IMR-90 (cell line): ENCODE measurements at regions not wholly inside any gene's neighbourhood (a gene's known extent, or its start where the extent isn't known, plus 50 kb on each side); places are given as distances from the start of the nearest gene placed in this dataset.

Source experiments
- ATAC-seq: fragments of 200-7000 bp; cut with Tn5 transposase; 2 replicates; pipeline ENCODE4 v1.9.1; 2020; ENCODE audit warnings: low read depth, mild to moderate bottlenecking, moderate library complexity
- BruUV-seq: library from RNA; stranded (reverse); fragments of 400-500 nt; replicated peaks from 2 replicates; lab custom pipeline; 2021; lab: Mats Ljungman, UMichigan
- CTCF ChIA-PET: fragments of 300-600 bp; formaldehyde crosslinking; extraction: SDS; loops from one replicate; lab custom pipeline; 2021; ENCODE audit warnings: antibody characterized with exemption; lab: Yijun Ruan, JAX
- POLR2A ChIA-PET: fragments of 300-600 bp; sonication (Branson Sonifier 250); formaldehyde crosslinking; loops from one replicate; lab custom pipeline; 2022; ENCODE audit warnings: antibody characterized with exemption; ENCODE audit not compliant: unreplicated experiment; lab: Charles Lee
- DNase-seq: peaks from one replicate; pipeline ENCODE4 v3.0.0; 2013
- H2AFZ ChIP-seq: replicated peaks from 2 replicates; pipeline ENCODE3; 2013; ENCODE audit warnings: low read length, mild to moderate bottlenecking; ENCODE audit not compliant: poor library complexity
- H2AK5ac ChIP-seq: 2 replicates; pipeline ENCODE4 v1.6.1; 2013; ENCODE audit warnings: low read depth, low read length, inconsistent platforms
- H2AK9ac ChIP-seq: replicated peaks from 2 replicates; pipeline ENCODE3; 2013; ENCODE audit warnings: mild to moderate bottlenecking, low read depth, low read length, moderate library complexity; ENCODE audit not compliant: poor library complexity
- H2BK120ac ChIP-seq: 2 replicates; pipeline ENCODE4 v1.6.1; 2013; ENCODE audit warnings: low read depth, low read length, inconsistent platforms
- H2BK15ac ChIP-seq: 3 replicates; pipeline ENCODE4 v1.6.1; 2013; ENCODE audit warnings: low read depth, low read length, inconsistent platforms
- H2BK20ac ChIP-seq: 2 replicates; pipeline ENCODE4 v1.6.1; 2013; ENCODE audit warnings: low read depth, mild to moderate bottlenecking, inconsistent platforms, low read length, moderate library complexity
- H2BK5ac ChIP-seq: 2 replicates; pipeline ENCODE4 v1.6.1; 2013; ENCODE audit warnings: mild to moderate bottlenecking, low read depth, low read length, inconsistent platforms; ENCODE audit not compliant: poor library complexity, severe bottlenecking
- H3K14ac ChIP-seq: replicated peaks from 2 replicates; pipeline ENCODE4 v1.6.1; 2013; ENCODE audit warnings: low read depth, low read length, inconsistent platforms
- H3K18ac ChIP-seq: 2 replicates; pipeline ENCODE4 v1.6.1; 2013; ENCODE audit warnings: low read depth, low read length, control low read depth
- H3K23ac ChIP-seq: 2 replicates; pipeline ENCODE4 v1.6.1; 2013; ENCODE audit warnings: low read depth, low read length, inconsistent platforms
- H3K27ac ChIP-seq: 2 replicates; pipeline ENCODE4 v1.5.1; 2013; ENCODE audit warnings: mild to moderate bottlenecking, control low read depth, low read length; ENCODE audit not compliant: insufficient read depth
- H3K27me3 ChIP-seq: 2 replicates; pipeline ENCODE4 v1.6.1; 2013; ENCODE audit warnings: low read length; ENCODE audit not compliant: control insufficient read depth, insufficient read depth
- H3K36me3 ChIP-seq: 2 replicates; pipeline ENCODE4 v1.6.1; 2013; ENCODE audit warnings: low read length, mixed read lengths; ENCODE audit not compliant: control insufficient read depth, insufficient read depth
- H3K4ac ChIP-seq: 2 replicates; pipeline ENCODE4 v1.6.1; 2013; ENCODE audit warnings: low read depth, low read length, inconsistent platforms
- H3K4me1 ChIP-seq: 2 replicates; pipeline ENCODE4 v1.6.1; 2013; ENCODE audit warnings: low read length, mixed read lengths; ENCODE audit not compliant: control insufficient read depth, insufficient read depth
- H3K4me2 ChIP-seq: 2 replicates; pipeline ENCODE4 v1.6.1; 2013; ENCODE audit warnings: low read depth, mild to moderate bottlenecking, control low read depth, low read length, moderate library complexity
- H3K4me3 ChIP-seq: 2 replicates; pipeline ENCODE4 v1.5.1; 2013; ENCODE audit warnings: low read depth, mild to moderate bottlenecking, control low read depth, low read length, moderate library complexity; ENCODE audit not compliant: insufficient read depth
- H3K56ac ChIP-seq: 2 replicates; pipeline ENCODE4 v1.6.1; 2013; ENCODE audit warnings: low read length, inconsistent platforms; ENCODE audit not compliant: insufficient read depth; ENCODE audit errors: extremely low read depth
- H3K79me1 ChIP-seq, 2 experiments: 2 replicates each; pipeline ENCODE4 v1.6.1; 2013; ENCODE audit warnings: low read length in 2 of 2, inconsistent platforms in 1 of 2, low read depth in 1 of 2
- H3K9ac ChIP-seq: 2 replicates; pipeline ENCODE4 v1.6.1; 2013; ENCODE audit warnings: low read depth, low read length, control low read depth
- H3K9me1 ChIP-seq: 2 replicates; pipeline ENCODE4 v1.6.1; 2013; ENCODE audit warnings: low read length, inconsistent platforms; ENCODE audit not compliant: insufficient read depth
- H3K9me3 ChIP-seq: 2 replicates; pipeline ENCODE4 v1.6.1; 2013; ENCODE audit warnings: low read length; ENCODE audit not compliant: control insufficient read depth, insufficient read depth
- H4K20me1 ChIP-seq: 2 replicates; pipeline ENCODE4 v1.6.1; 2013; ENCODE audit warnings: low read length, inconsistent platforms; ENCODE audit not compliant: insufficient read depth
- H4K5ac ChIP-seq: 2 replicates; pipeline ENCODE4 v1.6.1; 2013; ENCODE audit warnings: mild to moderate bottlenecking, low read depth, low read length, control low read depth
- H4K8ac ChIP-seq, 2 experiments: 2 replicates each; pipeline ENCODE4 v1.6.1; 2013; ENCODE audit warnings: low read depth in 2 of 2, low read length in 2 of 2, control low read depth in 1 of 2, inconsistent platforms in 1 of 2
- H4K91ac ChIP-seq: 2 replicates; pipeline ENCODE4 v1.6.1; 2013; ENCODE audit warnings: low read depth, low read length, inconsistent platforms; ENCODE audit not compliant: insufficient read depth
- BHLHE40 ChIP-seq: fragments of 150-350 bp; IDR thresholded peaks from 2 replicates; pipeline ENCODE4 v1.6.1; 2016; ENCODE audit warnings: mild to moderate bottlenecking, low read depth, low read length
- FOS ChIP-seq: fragments of 150-350 bp; IDR thresholded peaks from 2 replicates; pipeline ENCODE4 v1.6.1; 2016; ENCODE audit warnings: low read depth, low read length
- NFE2L2 ChIP-seq: fragments of 150-350 bp; IDR thresholded peaks from 2 replicates; pipeline ENCODE4 v1.6.1; 2016; ENCODE audit warnings: low read depth, mild to moderate bottlenecking, low read length
- POLR2A ChIP-seq: IDR thresholded peaks from 2 replicates; pipeline ENCODE4 v1.6.1; 2012; ENCODE audit warnings: mild to moderate bottlenecking, low read depth, low read length
- RAD21 ChIP-seq: IDR thresholded peaks from 2 replicates; pipeline ENCODE4 v1.6.1; 2012; ENCODE audit warnings: low read length, improper control_type of control experiment
- RFX5 ChIP-seq: IDR thresholded peaks from 2 replicates; pipeline ENCODE4 v1.8.0; 2012; ENCODE audit warnings: low read depth, mild to moderate bottlenecking, low read length, moderate library complexity
- SMC3 ChIP-seq: fragments of 150-350 bp; IDR thresholded peaks from 2 replicates; pipeline ENCODE4 v1.6.1; 2016; ENCODE audit warnings: low read depth, mild to moderate bottlenecking, antibody characterized with exemption, low read length, moderate library complexity
- WGBS, 2 experiments: methylation state at CpG; one replicate each; pipeline versions ENCODE4 v1.1.5 to v1.1.7; 2013; ENCODE audit warnings: missing lambda C conversion rate in 2 of 2; ENCODE audit not compliant: insufficient read length in 1 of 2; ENCODE audit errors: extremely low coverage in 2 of 2; 5-methylcytosine and 5-hydroxymethylcytosine counted together
- dilution Hi-C: fragments of 300-500 bp; cut with HindIII; formaldehyde crosslinking; loops from one replicate; pipeline ENCODE4 v1.14.3; 2018; ENCODE audit warnings: low sequenced_read_pairs; ENCODE audit not compliant: unreplicated experiment
- in situ Hi-C: fragments of 300-500 bp; cut with MboI; formaldehyde crosslinking; loops from 3 replicates; pipeline ENCODE4 v1.14.3; 2019; ENCODE audit warnings: low sequenced_read_pairs, inconsistent platforms, mixed read lengths
- intact Hi-C: fragments of 100-400 bp; cut with micrococcal nuclease; formaldehyde crosslinking; loops from 2 replicates; pipeline ENCODE4 v1.10.0; 2022
- TF ChIP-seq, protein P1 (sequence below): fragments of 150-350 bp; IDR thresholded peaks from 2 replicates; pipeline ENCODE4 v1.6.1; 2016; ENCODE audit warnings: low read depth, mild to moderate bottlenecking, low read length, moderate library complexity, borderline replicate concordance

GRCh38 chr1:96374076-96374762, 347.4 kb upstream of the PTBP2 start:
- peak overlapping the region; percentile 69 for H2BK120ac ChIP-seq
- no peak overlapping the region for H3K4me3 ChIP-seq
- ChIA-PET CTCF (no interaction called here), POLR2A (no interaction called here)
- no peaks in the 10 kb centered on the region for H3K79me1 ChIP-seq
- peak overlapping the region; percentile 52; the same call in 1 of the 2 replicates for H3K4ac ChIP-seq
- no peaks in the 10 kb centered on the region for H4K20me1 ChIP-seq
- no peak overlapping the region for H2AFZ ChIP-seq
- H2AK9ac ChIP-seq, result no peak overlapping the region
- H2AK5ac ChIP-seq, result peak overlapping the region; percentile 48
- intact Hi-C loops, result no loop called here
- H4K5ac ChIP-seq, result no peak overlapping the region
- dilution Hi-C loops, result no loop called here
- H3K23ac ChIP-seq, result peak overlapping the region; percentile 23; the same call in 1 of the 2 replicates
- no peaks in the 10 kb centered on the region for H3K9me3 ChIP-seq
- H3K14ac ChIP-seq, result peak overlapping the region; percentile 55; the same call in 1 of the 2 replicates
- H3K4me2 ChIP-seq, result no peak overlapping the region
- peak overlapping the region; percentile 88 for H2BK20ac ChIP-seq
- H3K56ac ChIP-seq, result no peak overlapping the region
- TF ChIP-seq FOS (no peak), NFE2L2 (no peak), RFX5 (no peak), SMC3 (no peak), POLR2A (no peak), RAD21 (no peak), BHLHE40 (peak; percentile 26; the same call in 1 of the 2 replicates)
- TF ChIP-seq, protein P1, sequence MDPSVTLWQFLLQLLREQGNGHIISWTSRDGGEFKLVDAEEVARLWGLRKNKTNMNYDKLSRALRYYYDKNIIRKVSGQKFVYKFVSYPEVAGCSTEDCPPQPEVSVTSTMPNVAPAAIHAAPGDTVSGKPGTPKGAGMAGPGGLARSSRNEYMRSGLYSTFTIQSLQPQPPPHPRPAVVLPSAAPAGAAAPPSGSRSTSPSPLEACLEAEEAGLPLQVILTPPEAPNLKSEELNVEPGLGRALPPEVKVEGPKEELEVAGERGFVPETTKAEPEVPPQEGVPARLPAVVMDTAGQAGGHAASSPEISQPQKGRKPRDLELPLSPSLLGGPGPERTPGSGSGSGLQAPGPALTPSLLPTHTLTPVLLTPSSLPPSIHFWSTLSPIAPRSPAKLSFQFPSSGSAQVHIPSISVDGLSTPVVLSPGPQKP, result no peak
- no peaks in the 10 kb centered on the region for H3K27me3 ChIP-seq
- H3K18ac ChIP-seq, result peak overlapping the region; percentile 2; the same call in 1 of the 2 replicates
- H3K9me1 ChIP-seq, result peaks cover 7% of the 10 kb centered on the region
- ATAC-seq (peak; percentile 7; the same call in 1 of the 2 replicates), DNase-seq (peak; percentile 49)
- H3K4me1 ChIP-seq, result peaks cover 5% of the 10 kb centered on the region; the same call in 1 of the 2 replicates
- H4K8ac ChIP-seq, result peak overlapping the region in 1 of 2 experiments; percentile 30; a peak in 1 of 4 replicates
- H4K91ac ChIP-seq, result peak overlapping the region; percentile 60; the same call in 1 of the 2 replicates
- no peak overlapping the region for H3K27ac ChIP-seq
- H2BK5ac ChIP-seq, result no peak overlapping the region
- BruUV-seq, result no TSS peak
- peak overlapping the region; percentile 94 for H2BK15ac ChIP-seq
- H3K36me3 ChIP-seq, result no peaks in the 10 kb centered on the region
- WGBS, 2 experiments, result no CpG with 5 or more reads among the region's 1 CpG
- in situ Hi-C loops, result no loop called here
- no peak overlapping the region for H3K9ac ChIP-seq
